ENCODE measurements at regions not wholly inside any gene's neighbourhood (a gene's known extent, or its start where the extent isn't known, plus 50 kb on each side); places are given as distances from the start of the nearest gene placed in this dataset.

DNA sequence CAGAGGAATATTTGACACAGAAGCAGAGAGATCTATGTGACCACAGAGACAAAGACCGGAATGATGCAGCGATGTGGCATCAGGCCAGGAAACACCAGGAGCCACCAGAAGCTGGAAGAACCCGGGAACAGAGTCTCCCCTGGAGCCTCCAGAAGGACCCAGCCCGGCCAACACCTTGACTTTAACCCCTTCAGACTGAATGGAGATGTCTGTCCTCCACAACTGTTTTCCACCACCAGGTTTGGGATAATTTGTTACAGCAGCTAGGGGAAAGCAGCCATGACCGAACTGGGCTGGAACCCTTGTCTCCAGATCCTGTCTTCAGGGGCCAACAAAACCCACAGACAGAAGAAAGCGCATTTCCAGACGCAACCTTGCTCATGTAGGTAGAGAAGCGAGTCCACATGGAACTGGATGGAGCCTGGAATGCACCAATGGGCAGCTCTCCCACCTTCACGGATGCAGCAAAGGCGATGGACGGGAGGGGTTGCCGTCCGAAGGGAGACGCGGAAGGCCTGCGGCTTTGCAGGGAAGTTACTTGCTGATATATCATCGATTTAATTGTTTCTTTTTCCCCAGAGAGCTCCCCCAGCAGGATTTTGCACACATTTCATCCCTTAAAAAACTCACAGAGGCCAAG, 396.6 kb downstream of the NPHP4 start:
- DNase-seq = no peak

DNA sequence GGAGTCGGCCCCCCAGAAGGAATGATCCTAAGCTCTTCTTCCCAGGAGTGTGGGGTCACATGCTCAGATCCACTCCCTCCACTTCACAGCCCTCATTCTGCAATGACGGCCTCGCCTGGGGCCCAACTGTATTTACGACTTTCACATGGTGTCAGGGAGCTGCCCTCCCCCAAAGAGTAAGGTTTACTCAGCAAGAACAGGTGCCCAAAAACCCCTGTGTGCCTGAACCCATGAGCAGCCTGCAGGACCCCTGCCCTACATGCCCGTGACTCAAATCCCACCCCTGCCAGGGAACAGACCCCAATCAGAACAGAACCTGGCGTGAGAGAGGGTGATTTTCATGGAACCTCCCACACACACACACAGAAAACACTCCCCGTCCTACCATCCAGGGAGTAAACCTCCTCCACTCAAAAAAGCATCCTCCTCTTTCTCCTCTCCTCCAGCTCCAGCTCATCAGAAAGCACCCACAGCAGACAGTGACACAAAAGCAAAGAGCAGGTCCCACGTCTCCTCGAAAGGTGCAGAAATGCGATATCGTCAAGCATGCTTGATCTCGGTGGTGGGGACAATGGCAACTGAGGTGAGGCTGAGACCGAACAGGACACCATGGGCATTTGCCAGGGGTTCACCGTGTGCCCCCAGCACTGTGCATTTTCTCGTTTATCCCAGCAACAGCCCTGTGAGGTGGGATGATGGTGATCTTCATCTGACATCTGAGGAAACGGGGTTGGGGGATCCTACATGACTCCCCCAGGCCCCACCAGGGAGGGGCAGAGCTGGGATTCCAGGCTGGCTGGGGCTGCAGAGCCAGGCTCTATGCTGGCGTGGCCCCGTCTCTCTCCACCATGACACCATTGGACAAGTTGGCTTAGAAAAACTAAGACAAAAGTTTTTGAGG, 397.9 kb downstream of the NPHP4 start:
- no peak for DNase-seq

DNA sequence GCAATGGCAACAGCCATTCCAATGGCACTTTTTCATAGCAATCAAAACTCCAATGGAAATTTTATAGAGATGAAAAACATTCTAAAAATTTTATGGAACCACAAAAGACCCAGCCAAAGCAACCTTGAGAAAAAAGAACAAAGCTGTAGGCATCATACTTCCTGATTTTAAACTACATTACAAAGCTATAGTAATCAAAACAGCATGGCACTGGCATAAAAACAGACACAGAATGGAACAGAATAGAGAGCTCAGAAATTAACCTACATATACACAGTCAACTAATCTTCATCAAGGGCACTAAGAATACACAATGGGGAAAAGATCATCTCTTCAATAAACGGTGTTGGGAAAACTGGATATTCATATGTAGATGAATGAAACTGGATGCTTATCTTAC, 401.5 kb downstream of the NPHP4 start:
- no peak for DNase-seq

- no peak for DNase-seq
Measured at GRCh38 chr1:5586629-5587028, 405.6 kb downstream of the NPHP4 start.

DNA sequence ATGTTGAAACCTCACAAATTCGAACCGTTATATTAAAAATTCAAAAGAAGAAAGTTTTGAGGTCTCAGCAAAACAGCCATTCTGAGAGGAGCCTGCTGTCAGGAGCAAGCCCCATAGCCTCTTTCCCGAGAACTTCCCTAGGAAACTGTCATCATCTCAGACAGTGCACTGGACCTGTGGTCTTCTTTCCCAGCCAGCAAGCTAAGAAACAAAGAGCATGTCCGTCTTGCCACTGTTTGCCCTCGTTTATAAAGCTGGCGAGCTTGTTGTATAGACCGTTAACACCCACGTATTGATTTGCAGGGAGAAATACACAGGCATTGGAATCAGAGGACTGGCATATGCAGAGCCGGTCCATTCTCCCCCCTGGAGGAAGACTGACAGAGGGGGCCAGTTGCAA, 407.0 kb downstream of the NPHP4 start:
- DNase-seq = no peak

DNA sequence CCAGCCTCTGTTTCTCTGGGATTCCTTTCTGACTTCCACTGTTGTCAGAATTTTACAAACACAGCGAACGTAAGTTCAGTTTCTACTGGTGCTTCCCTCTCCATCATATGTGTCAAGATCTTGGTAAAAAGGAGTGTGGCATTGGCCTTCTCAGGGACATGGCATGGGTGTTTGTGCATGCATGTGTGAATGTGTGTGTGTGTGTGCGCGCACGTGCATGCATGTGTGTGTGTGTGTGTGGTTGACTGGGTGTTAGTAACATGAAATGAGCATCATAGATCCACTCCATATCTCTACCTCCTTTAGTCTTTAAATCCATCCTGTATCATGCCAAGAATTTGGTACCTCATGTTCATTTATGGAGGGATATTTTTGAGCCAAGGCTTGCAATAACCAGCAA, 411.3 kb downstream of the NPHP4 start:
- no peak for DNase-seq

DNA sequence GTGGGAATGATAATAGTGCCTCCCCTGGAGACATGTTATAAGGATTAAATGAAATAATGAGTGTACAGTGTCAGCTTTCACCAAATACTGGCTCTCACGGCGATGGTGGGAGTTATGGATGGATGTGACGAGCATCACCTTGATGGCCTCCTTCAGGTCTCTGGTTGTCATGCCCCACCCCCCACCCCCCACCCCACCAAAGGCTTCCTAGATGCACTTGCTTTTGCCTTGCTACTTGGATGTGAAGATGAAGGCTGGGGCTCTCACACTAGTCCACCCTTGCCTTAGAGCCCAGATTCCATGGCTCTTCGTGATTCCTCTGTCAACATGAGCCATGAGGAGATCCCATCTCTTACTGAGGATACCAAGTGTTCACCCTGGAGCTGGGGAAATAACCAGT, 412.3 kb downstream of the NPHP4 start:
- no peak for DNase-seq

DNA sequence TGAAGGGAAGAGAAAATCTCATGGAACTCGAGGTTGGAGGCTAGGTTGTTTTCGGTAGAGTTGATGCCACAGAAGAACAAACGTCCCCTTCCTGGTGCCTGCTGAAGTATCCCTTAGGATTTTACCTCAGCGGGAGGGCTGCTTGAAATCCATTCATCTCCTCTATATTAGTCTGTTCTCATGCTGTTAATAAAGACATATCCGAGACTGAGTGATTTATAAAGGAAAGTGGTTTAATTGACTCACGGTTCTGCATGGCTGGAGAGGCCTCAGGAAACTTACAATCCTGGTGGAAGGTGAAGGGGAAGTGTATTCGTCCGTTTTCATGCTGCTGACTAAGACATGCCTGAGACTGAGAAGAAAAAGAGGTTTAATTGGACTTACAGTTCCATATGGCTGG, 413.5 kb downstream of the NPHP4 start:
- DNase-seq = no peak

GRCh38 chr1:5577255-5578040, 414.8 kb downstream of the NPHP4 start:
- DNase-seq = no peak

- DNase-seq = no peak
Measured at GRCh38 chr1:5576673-5577065, 415.6 kb downstream of the NPHP4 start.

GRCh38 chr1:5576011-5576672, 416.1 kb downstream of the NPHP4 start:
- no peak for DNase-seq

DNA sequence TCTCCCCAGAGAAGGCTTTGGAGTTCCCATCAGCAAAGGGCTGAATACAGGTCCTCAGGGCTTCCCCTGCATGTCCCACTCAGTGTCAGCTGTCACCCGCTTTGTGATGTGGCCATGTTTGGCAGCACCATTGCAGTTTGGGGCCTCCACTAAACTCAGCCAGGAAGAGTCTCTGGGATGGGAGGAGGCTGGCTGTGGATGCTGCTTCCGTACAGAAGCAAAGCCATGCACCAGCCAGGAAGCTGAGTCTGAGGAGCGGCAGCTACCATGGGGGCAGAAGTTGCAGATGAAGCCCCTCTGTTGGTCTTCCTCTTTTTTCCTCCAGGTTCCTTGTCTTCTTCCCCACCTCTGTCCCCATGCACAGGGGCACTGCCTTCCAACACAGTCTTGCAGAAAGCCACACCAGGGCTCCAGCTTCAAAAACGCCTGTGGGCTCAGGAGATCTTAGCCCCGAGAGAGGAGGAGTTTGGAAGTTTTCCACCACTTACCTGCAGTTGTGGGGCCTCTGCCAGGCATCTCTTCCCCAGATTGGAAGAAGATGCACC, 416.8 kb downstream of the NPHP4 start:
- DNase-seq = no peak

DNA sequence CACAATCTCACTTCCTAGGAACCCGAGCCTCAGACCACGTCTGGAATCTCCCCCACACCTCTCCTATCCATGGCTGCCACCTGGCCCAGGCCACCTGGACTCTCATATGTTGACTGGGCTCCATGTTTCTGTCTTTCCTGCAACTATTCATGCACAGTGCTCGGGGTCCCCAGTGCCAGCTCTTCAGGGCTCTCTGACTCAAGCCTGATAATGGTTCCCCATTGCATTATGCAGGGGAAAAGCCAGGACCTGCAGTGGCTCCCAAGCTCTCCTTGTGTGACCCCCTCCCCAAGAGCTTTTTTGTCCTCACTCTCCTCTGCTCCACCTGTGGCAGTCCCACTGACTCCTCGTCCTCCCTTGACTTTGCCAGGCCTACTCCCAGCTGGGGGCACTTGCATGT, 417.6 kb downstream of the NPHP4 start:
- no peak for DNase-seq

GRCh38 chr1:5572794-5573193, 419.4 kb downstream of the NPHP4 start:
- no peak for DNase-seq

DNA sequence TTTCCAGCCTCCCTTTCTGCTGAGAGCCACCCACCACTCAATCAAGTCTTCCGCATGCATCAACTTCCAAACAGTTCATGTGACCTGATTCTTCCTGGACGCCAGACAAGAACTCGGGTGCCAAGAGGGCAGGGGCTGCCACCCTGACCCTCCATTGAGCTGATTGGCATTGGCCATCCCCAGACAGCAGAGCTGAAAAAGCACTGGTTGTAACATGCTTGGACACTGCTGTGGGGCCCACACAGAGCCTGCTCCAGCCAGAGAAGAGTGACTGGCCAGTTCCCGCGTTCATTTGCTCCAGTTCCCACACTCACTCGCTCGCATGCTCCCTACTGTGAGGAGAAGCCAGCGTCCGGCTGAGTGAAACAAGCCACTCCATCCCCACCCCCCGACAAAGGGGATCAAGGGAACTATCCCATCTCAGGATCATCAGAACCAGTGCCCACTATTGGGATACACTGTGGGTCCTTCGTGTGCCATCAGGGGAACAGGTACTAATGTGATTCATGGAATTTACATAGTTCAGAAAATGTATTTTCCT, 420.3 kb downstream of the NPHP4 start:
- DNase-seq = no peak

- no peak for DNase-seq
Measured at GRCh38 chr1:5571438-5571837, 420.8 kb downstream of the NPHP4 start.

GRCh38 chr1:5570931-5571330, 421.3 kb downstream of the NPHP4 start:
- DNase-seq = no peak

GRCh38 chr1:5568321-5568720, 423.9 kb downstream of the NPHP4 start:
- DNase-seq = no peak

GRCh38 chr1:5567839-5568238, 424.4 kb downstream of the NPHP4 start:
- no peak for DNase-seq

DNA sequence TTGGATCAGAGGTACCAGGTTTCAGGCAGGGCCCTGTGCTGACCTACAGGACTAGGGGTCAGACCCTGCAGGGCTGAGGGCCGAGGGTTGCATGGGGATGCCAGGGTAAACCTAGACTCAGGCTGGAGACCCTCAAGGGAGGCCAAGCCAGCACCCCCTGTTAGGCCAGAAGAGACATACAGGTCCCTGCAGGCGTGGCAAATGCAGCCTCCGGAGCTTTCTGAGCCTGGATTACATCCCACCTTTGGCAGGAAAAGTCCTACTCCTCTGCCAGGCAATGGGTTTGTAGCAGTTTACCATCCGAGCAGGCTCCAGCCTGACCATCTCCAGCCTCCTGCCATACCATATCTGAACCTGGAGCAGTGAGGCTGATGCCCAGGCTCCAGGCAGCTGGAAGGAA, 425.3 kb downstream of the NPHP4 start:
- DNase-seq = no peak

GRCh38 chr1:5565281-5566125, 426.7 kb downstream of the NPHP4 start:
- no peak for DNase-seq

Data from KG1 (cell line).